K562 (cell line): ENCODE measurements at regions not wholly inside any gene's neighbourhood (a gene's known extent, or its start where the extent isn't known, plus 50 kb on each side); places are given as distances from the start of the nearest gene placed in this dataset.

ENCODE experiments used
- ATAC-seq: fragments of 200-7000 bp; cut with Tn5 transposase; 3 replicates; pipeline ENCODE4 v1.9.1; 2020; ENCODE audit warnings: moderate library complexity
- BruUV-seq: library from RNA; stranded (reverse); fragments of 400-500 nt; replicated peaks from 2 replicates; lab custom pipeline; 2021; lab: Mats Ljungman, UMichigan
- CTCF ChIA-PET: fragments of 300-600 bp; formaldehyde crosslinking; extraction: SDS; loops from one replicate; lab custom pipeline; 2021; ENCODE audit warnings: low intra/inter-chr PET ratio; lab: Yijun Ruan, JAX
- POLR2A ChIA-PET: fragments of 300-600, 350-650 bp; sonication (Branson Sonifier 250); formaldehyde crosslinking; extraction: SDS; loops from one replicate; lab custom pipeline; 2021; ENCODE audit warnings: antibody characterized with exemption, inconsistent platforms; lab: Yijun Ruan, JAX
- DNase-seq, 4 experiments: peaks; one replicate each; pipeline versions ENCODE4 v3.0.0 to v3.0.0-alpha.2; 2011 to 2018; ENCODE audit warnings: low spot score in 3 of 4, mixed read lengths in 3 of 4; ENCODE audit errors: extremely low read depth in 1 of 4
- FAIRE-seq: peaks from 2 replicates; lab custom pipeline; 2011; peaks lifted over from hg19 to GRCh38; lab: Jason Lieb, UNC
- H2AFZ ChIP-seq: 2 replicates; pipeline ENCODE4 v1.6.0; 2011; ENCODE audit warnings: low read depth, low read length, control low read depth, inconsistent platforms
- H3K27ac ChIP-seq: fragments of 200-600 bp; 3 replicates; pipeline ENCODE4 v1.8.0; 2011; ENCODE audit warnings: low read depth, mild to moderate bottlenecking, control low read depth, inconsistent platforms, low read length, moderate library complexity, mixed read lengths; ENCODE audit errors: extremely low read depth
- H3K27me3 ChIP-seq, 2 experiments: fragments of 300-600 bp in 1 of 2; 2 replicates in 1 of 2; 3 replicates in 1 of 2; pipeline versions ENCODE4 v1.6.0 to v1.8.0; 2011; ENCODE audit warnings: inconsistent platforms in 2 of 2, low read length in 2 of 2, mild to moderate bottlenecking in 1 of 2, mixed read lengths in 1 of 2, moderate library complexity in 1 of 2; ENCODE audit not compliant: control insufficient read depth in 2 of 2, insufficient read depth in 2 of 2
- H3K36me3 ChIP-seq: fragments of 300-600 bp; 3 replicates; pipeline ENCODE4 v1.8.0; 2011; ENCODE audit warnings: mild to moderate bottlenecking, low read length, inconsistent platforms; ENCODE audit not compliant: control insufficient read depth, insufficient read depth
- H3K4me1 ChIP-seq, 2 experiments: fragments of 200-600 bp in 1 of 2; replicated peaks in 1 of 2; 2 replicates in 1 of 2; 3 replicates in 1 of 2; pipeline versions ENCODE4 v1.5.1 to v1.8.0; 2011; ENCODE audit warnings: inconsistent platforms in 2 of 2, low read length in 2 of 2, mild to moderate bottlenecking in 1 of 2, mixed read lengths in 1 of 2, moderate library complexity in 1 of 2; ENCODE audit not compliant: control insufficient read depth in 2 of 2, insufficient read depth in 2 of 2
- H3K4me2 ChIP-seq: 2 replicates; pipeline ENCODE4 v1.6.1; 2011; ENCODE audit warnings: low read length, control low read depth, inconsistent platforms, mixed read lengths; ENCODE audit not compliant: insufficient read depth
- H3K4me3 ChIP-seq: fragments of 200-600 bp; sonication (generic), shearing (Covaris generic); 2 replicates; pipeline ENCODE4 v1.5.1; 2016; ENCODE audit warnings: control low read depth, inconsistent platforms
- H3K79me2 ChIP-seq: fragments of 200-600 bp; 3 replicates; pipeline ENCODE4 v1.8.0; 2011; ENCODE audit warnings: low read length, inconsistent platforms; ENCODE audit not compliant: control insufficient read depth, insufficient read depth
- H3K9ac ChIP-seq, 2 experiments: 2 replicates each; pipeline versions ENCODE4 v1.6.0 to v1.6.1; 2011; ENCODE audit warnings: low read depth in 2 of 2, low read length in 2 of 2, control low read depth in 1 of 2, inconsistent platforms in 1 of 2, mild to moderate bottlenecking in 1 of 2, mixed read lengths in 1 of 2; ENCODE audit not compliant: insufficient read depth in 1 of 2
- H3K9me1 ChIP-seq: one replicate; pipeline ENCODE4 v1.6.0; 2011; ENCODE audit warnings: inconsistent platforms, mild to moderate bottlenecking, low read length, moderate library complexity; ENCODE audit not compliant: control insufficient read depth, insufficient read depth
- H3K9me3 ChIP-seq: replicated peaks from 2 replicates; pipeline ENCODE4 v1.5.1; 2011; ENCODE audit warnings: low read depth, low read length, inconsistent platforms; ENCODE audit not compliant: control insufficient read depth, insufficient read depth
- H4K20me1 ChIP-seq: replicated peaks from 2 replicates; pipeline ENCODE4 v1.6.1; 2011; ENCODE audit warnings: low read length, inconsistent platforms, mixed read lengths; ENCODE audit not compliant: control insufficient read depth, insufficient read depth
- CAMTA2 ChIP-seq: fragments of 250-450 bp; sonication (Bioruptor Pico); conservative IDR thresholded peaks from 2 replicates; pipeline ENCODE4 v1.5.1; 2022
- DIDO1 ChIP-seq: fragments of 450-650 bp; IDR thresholded peaks from 2 replicates; pipeline ENCODE4 v1.6.1; 2016; ENCODE audit warnings: low read depth, missing biosample characterization, missing genetic modification characterization
- GATA2 ChIP-seq: sonication (generic); formaldehyde crosslinking; IDR thresholded peaks from 2 replicates; pipeline ENCODE4 v1.4.0; 2020; ENCODE audit warnings: mild to moderate bottlenecking, missing genetic modification reagents
- PREB ChIP-seq: sonication (generic); formaldehyde crosslinking; IDR thresholded peaks from 2 replicates; pipeline ENCODE4 v1.8.1; 2023; ENCODE audit warnings: mild to moderate bottlenecking, missing genetic modification reagents
- RAD51 ChIP-seq: fragments of 450-650 bp; IDR thresholded peaks from 2 replicates; pipeline ENCODE4 v1.7.1; 2016; ENCODE audit warnings: low read depth, mild to moderate bottlenecking, borderline replicate concordance
- ZNF512 ChIP-seq: IDR thresholded peaks from 2 replicates; pipeline ENCODE4 v1.6.1; 2016; ENCODE audit warnings: missing genetic modification characterization, missing compliant biosample characterization
- WGBS: fragments of 100-300 bp; shearing (Covaris generic); methylation state at CpG from one replicate; pipeline ENCODE4 v1.1.6; 2016; ENCODE audit warnings: low coverage, mixed read lengths; ENCODE audit not compliant: insufficient coverage; ENCODE audit errors: missing lambda C conversion rate; 5-methylcytosine and 5-hydroxymethylcytosine counted together
- in situ Hi-C: fragments of 300-500 bp; cut with MboI; formaldehyde crosslinking; loops from 4 replicates; pipeline ENCODE4 v1.15.0; 2018; ENCODE audit warnings: inconsistent platforms, mixed read lengths
- intact Hi-C: fragments of 100-400 bp; cut with micrococcal nuclease; formaldehyde crosslinking; loops from 2 replicates; pipeline ENCODE4 v1.14.2; 2022

GRCh38 chr6:921400-921799 lies 228.5 kb upstream of the EXOC2 start:
- FAIRE-seq: no peak

More at GRCh38 chr6:921400-921799, 228.5 kb upstream of the EXOC2 start:
- H3K4me2 ChIP-seq: no peak overlapping the region
- H3K4me1 ChIP-seq: no peaks in the 10 kb centered on the region
- ChIA-PET POLR2A (interaction anchor here (0.6 kb wide), 1 partner anchor 10 kb away, joined by 3 read pairs; no protein-coding TSS in a partner anchor), CTCF (no interaction called here)
- TF ChIP-seq GATA2 (CRISPR knock-in tag): no peak
- no peak for TF ChIP-seq RAD51
- TF ChIP-seq ZNF512 (tag): no peak
- no peak for TF ChIP-seq PREB (CRISPR knock-in tag)
- TF ChIP-seq CAMTA2 (CRISPR knock-in tag): no peak
- TF ChIP-seq DIDO1: no peak
- intact Hi-C loops: no loop called here
- H2AFZ ChIP-seq: no peak overlapping the region
- WGBS: 2% methylated on average over 4 of the region's 4 CpGs
- H3K9me3 ChIP-seq: no peaks in the 10 kb centered on the region
- no peak overlapping the region for H3K4me3 ChIP-seq
- no peak overlapping the region for H3K27ac ChIP-seq
- H3K9ac ChIP-seq: no peak overlapping the region
- H3K36me3 ChIP-seq: no peaks in the 10 kb centered on the region
- ATAC-seq: no peak
- BruUV-seq: no TSS peak
- peaks cover 0 to 5% of the 10 kb centered on the region in 2 experiments; a peak in 1 of 5 replicates for H3K27me3 ChIP-seq
- no peaks in the 10 kb centered on the region for H3K9me1 ChIP-seq
- no peaks in the 10 kb centered on the region for H3K79me2 ChIP-seq
- in situ Hi-C loops: no loop called here
- H4K20me1 ChIP-seq: no peaks in the 10 kb centered on the region
- DNase-seq: no peak
